HG02610 (cell line): ENCODE measurements at regions not wholly inside any gene's neighbourhood (a gene's known extent, or its start where the extent isn't known, plus 50 kb on each side); places are given as distances from the start of the nearest gene placed in this dataset.
"Not testable (repeated sequence)": the region's sequence is repeated elsewhere in the genome, so short reads cannot be mapped to it uniquely, and the experiment has no call there.

Experiments used
- ATAC-seq: cut with Tn5 transposase; IDR thresholded peaks from one replicate; pipeline ENCODE4 v1.9.1; 2021; ENCODE audit warnings: mild to moderate bottlenecking, moderate library complexity; ENCODE audit not compliant: unreplicated experiment

DNA sequence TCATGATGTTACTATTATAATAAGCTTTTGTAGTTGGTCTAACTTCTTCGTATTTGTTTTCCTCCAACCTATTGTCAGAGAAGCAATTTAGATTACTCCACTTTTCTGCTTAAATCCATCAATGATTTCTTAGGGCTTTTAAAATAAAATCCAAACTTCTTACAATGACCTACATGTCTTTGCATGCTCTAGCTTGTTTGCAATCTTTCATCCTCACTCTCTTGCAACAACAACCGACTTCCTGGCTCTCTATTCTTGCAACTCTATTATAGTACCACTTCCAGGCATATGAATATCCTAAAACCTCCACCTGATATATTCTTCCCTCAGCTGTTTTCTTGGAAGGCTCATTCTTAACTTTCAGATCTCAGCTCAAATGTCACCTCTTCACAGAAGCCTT is 1288.7 kb downstream of the PLA2G4A start:
- no peak for ATAC-seq

DNA sequence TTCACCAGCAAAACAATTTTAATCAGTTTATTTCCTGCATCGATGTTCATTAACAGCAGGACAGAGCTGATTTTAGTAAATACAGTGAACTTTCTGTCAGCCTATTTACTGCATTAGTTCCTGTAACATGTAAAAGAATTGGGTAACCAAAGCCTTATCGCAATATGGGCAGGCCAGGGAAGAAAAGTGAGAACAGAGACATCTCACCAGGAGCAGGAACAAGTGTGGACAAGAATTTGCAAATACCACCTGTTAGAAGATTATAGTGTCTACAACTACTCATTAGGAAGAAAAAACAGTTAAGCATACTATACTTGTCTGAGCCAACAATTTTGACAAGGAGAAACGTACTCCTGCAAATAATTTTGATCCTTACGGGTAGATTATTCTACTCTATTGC is 1293.9 kb downstream of the PLA2G4A start:
- ATAC-seq: no peak

DNA sequence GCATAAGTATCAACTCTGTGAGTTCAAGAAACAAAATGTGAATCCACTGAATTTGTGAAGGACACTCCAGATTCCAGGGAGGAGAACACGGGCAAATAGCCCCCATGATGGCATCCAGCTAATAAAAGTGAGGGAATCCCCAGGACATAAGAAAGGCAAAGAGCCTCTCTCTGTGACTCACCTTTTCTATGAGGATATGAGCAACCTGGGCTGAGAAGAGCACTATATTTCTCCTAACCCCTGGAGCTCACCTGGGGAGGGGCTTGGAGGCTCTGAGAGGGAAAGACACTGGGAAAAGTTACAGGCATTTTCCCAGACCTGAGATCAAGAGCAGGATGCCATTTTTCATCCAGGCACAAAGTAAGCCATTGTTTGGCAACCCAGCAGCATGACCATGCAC is 1298.8 kb downstream of the PLA2G4A start:
- no peak for ATAC-seq

DNA sequence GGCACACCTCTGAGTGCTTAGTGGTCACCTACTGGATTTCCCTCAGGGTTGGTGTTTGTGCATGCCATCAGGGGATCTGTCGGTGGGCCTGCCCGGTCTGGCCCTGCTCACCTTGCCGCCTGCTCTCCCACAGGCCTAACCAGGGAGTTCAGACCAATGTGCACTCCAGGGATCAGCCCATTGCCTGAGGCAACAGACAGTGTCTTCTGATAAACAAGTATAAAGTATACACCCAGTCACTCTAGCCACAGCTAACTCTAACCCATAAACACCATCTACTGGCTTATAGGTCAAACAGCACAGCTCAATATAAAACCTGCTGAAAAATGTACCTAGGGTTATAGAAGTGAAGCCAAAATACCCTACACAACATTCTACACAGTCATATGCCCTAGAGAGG is 1300.0 kb downstream of the PLA2G4A start:
- ATAC-seq: no peak

DNA sequence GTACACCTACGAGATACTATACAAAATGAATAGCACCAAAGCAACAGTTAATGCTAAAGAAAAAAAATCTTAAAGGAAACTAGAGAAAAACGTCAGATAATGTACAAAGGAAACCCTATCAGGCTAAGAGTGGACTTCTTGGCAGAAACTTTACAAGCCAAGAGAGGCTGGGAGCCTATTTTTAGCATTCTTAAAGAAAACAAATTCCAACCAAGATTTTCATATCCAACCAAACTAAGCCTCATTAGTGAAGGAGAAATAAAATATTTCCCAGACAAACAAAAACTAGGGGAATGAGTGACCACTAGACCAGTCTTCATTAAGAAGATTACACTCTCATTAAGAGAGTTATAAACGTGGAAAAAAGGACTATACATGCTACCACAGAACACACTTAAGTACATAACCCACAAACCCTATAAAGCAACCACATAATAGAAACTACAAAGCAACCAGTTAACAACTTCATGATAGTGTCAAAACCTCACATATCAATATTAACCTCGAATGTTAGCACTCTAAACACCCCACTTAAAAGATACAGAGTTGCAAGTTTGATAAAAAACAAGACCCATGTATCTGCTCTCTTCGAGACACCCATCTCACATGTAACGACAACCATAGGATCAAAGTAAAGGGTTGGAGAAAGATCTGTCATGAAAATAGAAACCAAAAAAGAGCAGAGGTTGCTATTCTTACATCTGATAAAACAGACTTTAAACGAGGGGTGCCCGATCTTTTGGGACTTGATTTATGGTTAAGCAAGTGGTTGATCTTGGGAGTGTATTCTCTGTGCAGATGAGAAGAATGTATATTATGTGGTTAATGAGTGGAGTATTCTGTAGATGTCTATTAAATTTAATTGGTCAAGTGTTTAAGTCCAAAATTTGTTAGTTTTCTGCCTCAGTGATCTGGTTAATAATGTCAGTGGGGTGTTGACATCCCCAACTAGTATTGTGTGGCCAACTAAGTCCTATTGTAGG is 1301.4 kb downstream of the PLA2G4A start:
- no peak for ATAC-seq

DNA sequence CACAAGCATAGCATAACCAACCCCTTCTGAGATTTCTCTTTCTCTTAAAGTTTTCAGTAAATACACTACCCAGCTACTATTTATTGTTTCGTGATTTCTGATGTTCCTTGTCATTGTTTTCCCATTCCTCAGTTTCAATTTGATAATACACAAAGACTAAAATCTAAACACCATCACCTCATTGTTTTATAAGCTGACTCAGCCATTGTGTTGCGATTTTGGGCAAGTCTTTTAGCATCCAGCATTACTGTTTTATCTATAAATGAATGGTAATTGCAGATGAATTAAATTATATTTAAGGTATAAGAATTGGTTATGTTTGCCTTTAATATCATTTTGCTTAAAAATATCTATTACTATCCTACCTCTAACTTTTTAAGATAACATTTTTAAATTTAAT is 1308.5 kb downstream of the PLA2G4A start:
- ATAC-seq: no peak

DNA sequence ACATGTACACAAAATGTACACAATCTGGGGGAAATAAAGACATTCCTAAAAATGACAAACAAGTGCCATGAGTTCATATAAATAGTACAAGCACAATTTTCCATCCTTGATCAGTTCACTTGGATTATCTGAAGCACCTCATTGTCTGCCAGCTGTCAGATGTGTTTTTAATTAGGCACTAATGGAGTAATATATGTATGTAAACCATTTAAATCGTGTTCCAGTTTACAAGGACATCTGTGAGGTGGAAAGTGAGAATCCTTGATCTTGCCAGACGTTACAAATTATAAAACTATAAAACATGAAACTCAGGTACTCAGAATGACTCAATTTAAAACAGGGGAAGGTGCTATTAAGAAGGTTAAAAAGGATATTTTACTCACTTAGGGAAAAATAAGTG is 1312.2 kb downstream of the PLA2G4A start:
- no peak for ATAC-seq

DNA sequence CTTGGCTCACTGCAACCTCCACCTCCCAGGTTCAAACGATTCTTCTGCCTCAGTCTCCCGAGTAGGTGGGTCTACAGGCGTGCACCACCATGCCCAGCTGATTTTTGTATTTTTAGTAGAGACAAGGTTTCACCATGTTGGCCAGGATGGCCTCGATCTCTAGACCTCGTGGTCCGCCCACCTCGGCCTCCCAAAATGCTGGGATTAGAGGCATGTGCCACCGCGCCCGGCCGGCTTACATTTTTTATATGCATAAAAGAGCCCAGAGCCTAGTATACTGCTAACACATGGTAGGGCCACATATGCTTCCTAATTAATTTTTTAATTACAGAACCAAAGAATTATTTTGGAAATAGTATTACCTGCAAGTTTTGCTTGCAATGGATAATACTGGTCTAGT is 1325.4 kb downstream of the PLA2G4A start:
- ATAC-seq: no peak

DNA sequence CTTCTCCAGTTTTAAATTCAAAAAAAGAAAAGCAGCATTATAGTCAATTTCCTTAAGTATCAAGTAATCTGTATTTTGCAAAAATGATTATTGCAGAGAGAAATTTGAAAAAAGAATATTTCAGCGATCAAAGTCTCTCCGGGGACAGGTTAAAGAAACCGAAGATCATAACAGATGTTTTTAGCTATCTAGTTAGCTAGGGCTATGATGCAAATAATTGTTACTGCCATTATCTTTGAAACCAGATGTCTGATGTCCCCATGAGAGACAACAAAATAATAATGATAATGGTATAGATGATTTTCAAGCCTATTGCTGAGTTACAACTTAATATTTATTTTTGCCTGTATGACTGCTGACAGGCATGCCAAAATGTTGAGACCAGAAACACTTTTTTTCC is 1326.0 kb downstream of the PLA2G4A start:
- no peak for ATAC-seq

DNA sequence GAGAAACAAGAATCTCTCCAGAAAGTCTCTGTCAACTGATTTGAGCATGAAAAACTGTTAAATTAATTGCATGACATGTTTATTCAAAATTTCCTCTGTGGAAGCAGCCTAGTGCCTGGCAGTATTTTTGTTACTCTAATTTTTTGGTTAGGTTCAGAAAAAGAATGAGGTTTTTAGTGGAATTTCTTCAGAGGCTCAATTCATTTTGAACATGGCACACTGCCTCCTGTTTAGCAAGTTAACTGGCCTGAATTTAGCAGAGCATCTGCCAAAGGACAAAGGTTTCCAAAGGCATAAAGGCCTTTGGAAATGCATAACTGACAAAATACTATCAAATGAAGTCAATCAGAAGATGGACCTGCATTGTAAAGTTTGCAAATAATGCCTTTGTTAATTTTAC is 1326.5 kb downstream of the PLA2G4A start:
- ATAC-seq: no peak

DNA sequence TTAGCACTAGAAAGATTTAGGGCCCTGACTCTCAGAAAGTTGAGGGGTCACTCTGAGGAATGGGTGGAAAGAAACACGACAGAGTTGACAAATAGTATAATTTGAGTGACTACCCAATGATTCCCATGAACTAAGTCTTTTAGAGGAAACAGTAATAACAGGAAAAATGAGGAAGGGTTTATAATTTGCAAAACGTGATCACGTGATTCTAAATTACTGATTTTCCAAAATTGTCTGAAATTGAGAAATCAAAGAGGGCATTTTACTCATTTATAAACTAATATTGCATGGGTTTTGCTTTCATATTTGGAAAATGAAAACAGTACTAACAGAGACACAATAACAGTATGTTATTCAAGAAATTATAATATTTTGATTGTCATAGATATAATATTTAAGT is 1335.7 kb downstream of the PLA2G4A start:
- no peak for ATAC-seq

DNA sequence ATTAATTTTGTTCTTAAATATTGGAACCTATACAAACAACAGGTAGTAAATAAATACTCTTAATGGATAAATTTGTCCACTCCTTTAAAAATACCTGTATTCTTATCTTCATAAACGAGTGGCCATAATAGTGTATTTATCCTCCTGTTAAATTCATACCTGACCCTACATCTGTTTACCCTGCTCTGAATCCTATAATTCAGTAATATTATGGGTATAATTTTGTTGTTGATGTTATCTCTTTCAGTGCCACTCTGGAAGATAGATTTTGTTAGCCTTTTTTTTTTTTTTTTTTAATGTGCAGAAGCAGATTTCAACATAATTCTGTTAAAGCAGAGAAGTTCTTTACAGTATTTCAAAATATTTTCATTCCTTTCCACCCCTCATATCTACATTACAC is 1337.9 kb downstream of the PLA2G4A start:
- ATAC-seq: no peak

DNA sequence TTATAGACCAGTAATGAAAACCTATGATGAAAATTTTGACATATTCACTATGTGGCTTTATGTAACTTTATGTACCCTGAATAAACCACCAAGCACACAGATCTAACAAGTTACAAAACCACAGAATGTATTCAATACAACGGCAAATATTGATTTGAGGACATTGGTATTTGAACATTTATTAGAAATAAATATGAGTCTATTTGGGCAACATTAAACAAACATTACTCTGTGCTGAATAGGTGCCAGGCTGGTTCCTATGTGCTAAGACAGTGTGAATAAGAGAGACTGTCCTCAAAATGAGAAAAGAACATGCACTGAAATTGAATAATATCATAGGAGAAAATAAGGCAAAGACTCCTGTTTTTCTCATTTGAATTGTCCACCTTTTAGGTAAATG is 1341.2 kb downstream of the PLA2G4A start:
- ATAC-seq: no peak

DNA sequence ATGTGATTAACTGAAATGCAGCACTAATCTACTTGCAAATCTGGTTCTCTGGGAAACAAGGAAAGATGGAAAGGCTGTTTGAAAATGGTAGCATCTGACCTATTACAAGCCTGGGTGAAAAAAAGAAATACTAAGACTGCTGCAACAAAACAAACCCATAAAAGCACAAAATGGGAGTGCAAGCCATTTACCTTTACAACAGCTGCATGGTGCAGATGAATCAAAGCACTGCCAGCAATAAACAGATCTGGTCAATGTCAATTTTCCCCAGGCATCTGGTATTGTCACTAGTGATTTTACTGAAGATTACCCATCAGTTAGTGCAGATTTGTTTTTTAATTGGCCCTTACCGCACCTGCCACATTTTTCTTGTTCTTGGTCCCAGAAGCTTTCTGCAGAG is 1341.7 kb downstream of the PLA2G4A start:
- no peak for ATAC-seq

DNA sequence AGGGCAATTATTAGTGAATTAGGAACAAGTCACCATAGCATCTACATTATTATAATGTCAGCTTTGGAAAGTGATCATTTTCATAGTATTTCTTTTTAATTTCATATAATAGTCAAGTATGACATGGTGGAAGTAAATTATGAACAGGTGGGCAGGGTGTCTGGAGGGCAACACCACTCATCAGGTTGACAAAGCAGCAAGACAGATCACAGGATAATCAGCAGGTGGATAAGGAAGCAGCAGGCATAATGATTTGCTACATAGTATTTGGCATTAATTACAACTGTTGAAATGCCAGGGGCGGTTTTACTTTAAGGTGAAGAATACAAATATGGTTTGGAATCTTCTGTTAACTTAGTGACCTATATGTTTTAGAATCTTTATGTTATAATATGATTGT is 1342.2 kb downstream of the PLA2G4A start:
- no peak for ATAC-seq

DNA sequence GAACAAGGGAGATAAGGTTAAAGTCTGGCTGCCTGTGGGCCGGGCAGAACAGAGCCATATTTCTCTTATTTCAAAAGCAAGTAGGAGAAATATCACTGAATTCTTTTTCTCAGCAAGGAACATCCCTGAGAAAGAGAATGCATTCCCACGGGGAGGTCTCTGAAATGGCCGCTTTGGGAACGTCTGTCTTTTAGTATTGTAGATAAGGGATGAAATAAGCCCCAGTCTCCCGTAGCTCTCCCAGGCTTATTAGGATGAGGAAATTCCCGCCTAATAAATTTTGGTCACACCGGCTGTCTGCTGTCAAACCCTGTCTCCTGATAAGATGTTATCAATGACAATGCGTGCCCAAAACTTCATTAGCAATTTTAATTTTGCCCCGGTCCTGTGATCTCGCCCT is 1353.3 kb downstream of the PLA2G4A start:
- ATAC-seq: not testable (repeated sequence)

DNA sequence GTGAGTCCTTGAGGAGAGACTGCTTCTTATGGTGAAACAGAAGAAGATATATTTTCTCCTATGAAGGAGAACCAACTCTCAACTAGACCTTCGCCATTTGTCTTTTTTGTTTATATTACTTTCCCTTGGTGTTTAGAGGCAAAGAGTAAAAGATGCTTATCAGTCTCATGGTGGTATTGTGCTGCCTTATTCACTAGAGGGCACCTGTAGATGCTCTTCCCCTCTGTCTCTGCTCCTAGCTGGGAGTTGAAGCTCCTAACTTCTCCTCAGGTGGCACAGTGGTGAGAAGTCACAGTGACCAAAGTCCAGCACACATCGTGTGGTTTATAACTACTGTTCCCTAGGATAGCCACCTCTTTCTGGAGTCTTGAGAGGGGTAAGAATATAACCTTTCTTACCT is 1359.6 kb downstream of the PLA2G4A start:
- no peak for ATAC-seq

DNA sequence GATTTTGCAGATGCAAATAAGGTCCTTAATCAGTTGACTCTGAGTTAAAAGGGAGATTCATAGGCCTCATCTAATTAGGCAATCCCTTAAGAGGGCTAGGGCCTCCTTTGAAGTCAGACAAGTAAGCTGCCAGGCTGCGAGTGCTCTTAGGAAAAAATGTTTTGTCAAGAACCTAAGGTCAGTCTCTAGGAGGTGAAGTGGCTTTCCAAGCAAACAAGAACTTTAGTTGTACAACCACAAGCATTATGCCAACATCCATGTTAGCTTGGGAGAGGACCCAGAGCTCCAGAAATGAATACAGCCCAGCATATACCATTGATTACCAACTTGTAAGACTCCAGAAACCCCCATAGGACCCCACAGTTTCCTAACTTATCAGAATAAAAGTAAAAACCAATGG is 1366.2 kb downstream of the PLA2G4A start:
- ATAC-seq: no peak

DNA sequence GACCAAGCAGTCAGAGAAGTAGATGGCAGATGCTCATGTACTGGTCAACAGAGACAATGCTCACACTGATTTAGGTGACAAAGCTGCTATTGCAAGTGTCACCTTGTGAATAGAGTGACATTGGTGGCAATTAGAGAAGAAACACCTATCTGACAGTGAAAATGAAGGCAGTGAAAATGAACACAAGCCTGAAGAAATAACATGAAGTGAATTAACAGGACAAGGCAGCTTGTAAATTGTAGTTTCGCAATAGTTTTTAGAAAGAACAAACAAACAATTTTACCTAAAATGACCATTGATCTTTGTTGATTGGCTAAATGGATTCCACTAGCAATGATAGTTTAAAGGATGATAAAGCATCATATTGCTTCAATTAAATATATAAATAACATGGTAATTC is 1389.5 kb downstream of the PLA2G4A start:
- no peak for ATAC-seq

DNA sequence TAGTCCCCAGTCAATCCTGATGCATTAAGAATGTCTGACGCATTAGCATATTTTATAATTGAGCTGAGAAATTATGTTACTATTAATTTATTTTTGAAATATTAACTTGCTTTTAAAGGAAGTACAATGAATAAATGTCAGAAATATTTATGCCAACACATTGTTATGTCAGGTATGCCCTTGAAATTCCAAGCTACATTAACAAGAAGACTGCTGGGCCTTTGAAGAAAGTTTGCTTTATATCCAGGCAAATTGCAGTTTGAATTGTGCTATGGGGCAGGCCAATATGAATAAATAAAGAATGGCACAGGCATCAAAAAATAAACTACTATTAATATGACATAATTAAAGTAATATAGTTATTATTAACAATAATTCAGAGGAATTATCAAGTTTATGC is 1391.3 kb downstream of the PLA2G4A start:
- ATAC-seq: no peak

DNA sequence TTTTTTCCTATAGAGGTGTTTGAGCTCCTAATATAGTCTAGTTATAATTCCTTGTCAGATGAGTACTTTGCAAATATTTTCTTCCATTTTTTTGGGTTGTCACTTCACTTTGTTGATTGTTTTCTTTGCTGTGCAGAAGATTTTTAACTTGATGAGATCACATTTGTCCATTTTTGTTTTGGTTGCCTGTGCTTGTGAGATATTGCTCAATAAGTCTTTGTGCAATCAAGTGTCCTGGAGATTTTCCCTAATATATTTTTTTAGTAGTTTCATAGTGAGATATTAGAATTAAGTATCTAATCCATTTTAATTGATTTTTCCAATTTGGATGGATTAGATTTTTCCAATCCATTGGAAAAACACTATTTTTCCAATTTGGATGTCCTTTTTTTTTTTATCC is 1395.5 kb downstream of the PLA2G4A start:
- ATAC-seq: no peak

DNA sequence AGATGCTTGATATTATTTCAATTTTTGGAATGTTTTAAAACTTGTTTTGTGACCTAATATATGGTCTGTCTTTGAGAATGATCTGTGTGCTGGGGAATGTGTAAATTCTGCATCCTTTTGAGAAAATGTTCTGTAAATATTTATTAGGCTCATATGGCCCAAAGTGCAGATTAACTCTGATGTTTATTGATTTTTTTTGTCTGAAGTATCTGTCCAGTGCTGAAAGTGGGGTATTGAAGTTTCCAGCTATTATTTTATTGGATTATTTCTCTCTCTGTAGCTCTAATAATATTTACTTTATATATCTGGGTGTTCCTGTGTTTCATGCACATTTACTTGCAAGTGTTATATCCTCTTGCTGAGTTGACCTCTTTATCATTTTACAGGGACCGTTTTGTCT is 1397.2 kb downstream of the PLA2G4A start:
- ATAC-seq: no peak

DNA sequence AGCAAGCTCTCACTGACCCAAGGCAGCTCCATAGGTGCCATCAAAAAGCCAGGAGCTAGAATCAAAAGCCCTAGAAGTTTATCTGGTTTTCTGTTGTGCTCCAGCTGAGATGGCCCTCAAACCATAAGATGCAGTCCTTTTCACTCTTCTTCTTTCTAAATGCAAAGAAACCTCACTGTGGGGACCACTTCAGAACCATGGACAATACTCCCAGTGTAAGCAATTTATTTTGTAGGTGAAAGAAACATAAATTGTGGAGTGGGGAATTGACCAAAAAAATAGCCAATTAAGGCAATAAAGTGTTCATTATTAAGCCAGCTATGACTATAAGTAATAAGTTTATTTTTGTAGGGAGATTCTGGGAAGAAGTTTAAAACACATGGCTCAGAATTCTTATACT is 1399.9 kb downstream of the PLA2G4A start:
- no peak for ATAC-seq
